DND-41 (cell line): ENCODE measurements at regions not wholly inside any gene's neighbourhood (a gene's known extent, or its start where the extent isn't known, plus 50 kb on each side); places are given as distances from the start of the nearest gene placed in this dataset.

Experiments used
- EZH2 ChIP-seq: IDR thresholded peaks from 3 replicates; pipeline ENCODE4 v1.6.1; 2012; ENCODE audit warnings: borderline replicate concordance, low read depth, mild to moderate bottlenecking, moderate library complexity, low read length, inconsistent platforms; ENCODE audit not compliant: severe bottlenecking
- TF ChIP-seq, protein P1 (sequence below): IDR thresholded peaks from 2 replicates; pipeline ENCODE4 v1.5.1; 2012; ENCODE audit warnings: borderline replicate concordance, low read length, moderate library complexity, mild to moderate bottlenecking; ENCODE audit not compliant: poor library complexity, severe bottlenecking; ENCODE audit errors: extremely low read depth

DNA sequence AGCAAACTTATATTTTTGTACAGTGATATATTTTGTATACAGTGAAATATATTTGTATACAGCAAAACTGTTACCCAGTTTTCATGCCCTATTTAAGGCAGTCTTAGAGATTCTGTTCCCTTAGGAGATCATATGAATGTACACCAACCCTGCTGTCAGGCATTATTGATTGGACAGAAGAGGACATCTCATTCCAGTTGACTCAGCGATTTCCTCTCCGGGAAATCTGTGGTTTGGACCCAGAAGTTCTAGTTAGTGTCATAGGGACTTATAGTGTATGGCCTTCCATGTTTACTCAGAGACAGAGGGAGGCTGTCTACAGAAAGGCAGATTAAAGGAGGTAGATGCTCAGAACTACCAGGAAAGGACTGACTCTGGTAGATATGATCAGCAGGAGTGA lies 318.8 kb upstream of the KCNMB2 start:
- TF ChIP-seq, protein P1, sequence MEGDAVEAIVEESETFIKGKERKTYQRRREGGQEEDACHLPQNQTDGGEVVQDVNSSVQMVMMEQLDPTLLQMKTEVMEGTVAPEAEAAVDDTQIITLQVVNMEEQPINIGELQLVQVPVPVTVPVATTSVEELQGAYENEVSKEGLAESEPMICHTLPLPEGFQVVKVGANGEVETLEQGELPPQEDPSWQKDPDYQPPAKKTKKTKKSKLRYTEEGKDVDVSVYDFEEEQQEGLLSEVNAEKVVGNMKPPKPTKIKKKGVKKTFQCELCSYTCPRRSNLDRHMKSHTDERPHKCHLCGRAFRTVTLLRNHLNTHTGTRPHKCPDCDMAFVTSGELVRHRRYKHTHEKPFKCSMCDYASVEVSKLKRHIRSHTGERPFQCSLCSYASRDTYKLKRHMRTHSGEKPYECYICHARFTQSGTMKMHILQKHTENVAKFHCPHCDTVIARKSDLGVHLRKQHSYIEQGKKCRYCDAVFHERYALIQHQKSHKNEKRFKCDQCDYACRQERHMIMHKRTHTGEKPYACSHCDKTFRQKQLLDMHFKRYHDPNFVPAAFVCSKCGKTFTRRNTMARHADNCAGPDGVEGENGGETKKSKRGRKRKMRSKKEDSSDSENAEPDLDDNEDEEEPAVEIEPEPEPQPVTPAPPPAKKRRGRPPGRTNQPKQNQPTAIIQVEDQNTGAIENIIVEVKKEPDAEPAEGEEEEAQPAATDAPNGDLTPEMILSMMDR = no peak
- TF ChIP-seq EZH2 = no peak
